WTC11 (cell line): ENCODE measurements at regions not wholly inside any gene's neighbourhood (a gene's known extent, or its start where the extent isn't known, plus 50 kb on each side); places are given as distances from the start of the nearest gene placed in this dataset.

Experiments used
- ATAC-seq: fragments of 200-7000 bp; cut with Tn5 transposase; 2 replicates; pipeline ENCODE4 v1.10.0; 2021; ENCODE audit warnings: mild to moderate bottlenecking, moderate library complexity
- CTCF ChIA-PET: fragments of 300-600 bp; sonication (Branson Sonifier 250); formaldehyde crosslinking; loops from one replicate; lab custom pipeline; 2021; ENCODE audit warnings: antibody characterized with exemption; lab: Charles Lee
- POLR2A ChIA-PET: fragments of 350-600 bp; sonication (Branson Sonifier 250); formaldehyde crosslinking; loops from one replicate; lab custom pipeline; 2021; ENCODE audit warnings: antibody characterized with exemption; lab: Charles Lee
- DNase-seq: peaks from one replicate; pipeline ENCODE4 v3.0.0; 2021; ENCODE audit warnings: low spot score
- H3K27ac Mint-ChIP-seq: 2 replicates; pipeline ENCODE4 v1.8.0; 2021; ENCODE audit warnings: mixed read lengths
- H3K27me3 Mint-ChIP-seq: 2 replicates; pipeline ENCODE4 v1.8.0; 2021; ENCODE audit warnings: low read depth, mild to moderate bottlenecking, moderate library complexity, mixed read lengths
- H3K36me3 Mint-ChIP-seq: 2 replicates; pipeline ENCODE4 v1.8.0; 2021; ENCODE audit warnings: mixed read lengths
- H3K4me1 Mint-ChIP-seq: 2 replicates; pipeline ENCODE4 v1.8.0; 2022; ENCODE audit warnings: mixed read lengths
- H3K4me3 Mint-ChIP-seq: 2 replicates; pipeline ENCODE4 v1.8.0; 2021; ENCODE audit warnings: mild to moderate bottlenecking, moderate library complexity, mixed read lengths
- H3K9me3 Mint-ChIP-seq: 2 replicates; pipeline ENCODE4 v1.8.0; 2021; ENCODE audit warnings: mixed read lengths
- ARID4B ChIP-seq: sonication (generic); formaldehyde crosslinking; IDR thresholded peaks from 2 replicates; pipeline ENCODE4 v1.8.0; 2023; ENCODE audit warnings: missing genetic modification reagents, mild to moderate bottlenecking, borderline replicate concordance
- ATF1 ChIP-seq: sonication (generic); formaldehyde crosslinking; IDR thresholded peaks from 2 replicates; pipeline ENCODE4 v1.8.1; 2023; ENCODE audit warnings: mild to moderate bottlenecking, moderate library complexity, missing genetic modification reagents
- ATF3 ChIP-seq: sonication (generic); formaldehyde crosslinking; conservative IDR thresholded peaks from 2 replicates; pipeline ENCODE4 v1.8.1; 2022; ENCODE audit warnings: mild to moderate bottlenecking, missing genetic modification reagents
- CREM ChIP-seq: sonication (generic); formaldehyde crosslinking; IDR thresholded peaks from 2 replicates; pipeline ENCODE4 v1.8.1; 2022; ENCODE audit warnings: mild to moderate bottlenecking, missing genetic modification reagents, moderate library complexity
- IRF1 ChIP-seq: sonication (generic); formaldehyde crosslinking; IDR thresholded peaks from 2 replicates; pipeline ENCODE4 v1.8.0; 2023; ENCODE audit warnings: missing genetic modification reagents
- MYBL2 ChIP-seq: sonication (generic); formaldehyde crosslinking; IDR thresholded peaks from 2 replicates; pipeline ENCODE4 v1.8.1; 2023; ENCODE audit warnings: mild to moderate bottlenecking, moderate library complexity, missing genetic modification reagents
- NFATC4 ChIP-seq: fragments of 250-450 bp; sonication (Bioruptor Pico); IDR thresholded peaks from 2 replicates; pipeline ENCODE4 v1.9.0; 2021; ENCODE audit warnings: mild to moderate bottlenecking
- NFE2L1 ChIP-seq: sonication (generic); formaldehyde crosslinking; IDR thresholded peaks from 2 replicates; pipeline ENCODE4 v1.8.1; 2023; ENCODE audit warnings: missing genetic modification reagents
- PRDM15 ChIP-seq: sonication (generic); formaldehyde crosslinking; IDR thresholded peaks from 2 replicates; pipeline ENCODE4 v1.8.0; 2022; ENCODE audit warnings: missing genetic modification reagents
- PREB ChIP-seq: sonication (generic); formaldehyde crosslinking; IDR thresholded peaks from 2 replicates; pipeline ENCODE4 v1.8.1; 2022; ENCODE audit warnings: mild to moderate bottlenecking, missing genetic modification reagents, moderate library complexity, borderline replicate concordance
- STAT6 ChIP-seq: sonication (generic); formaldehyde crosslinking; conservative IDR thresholded peaks from 2 replicates; pipeline ENCODE4 v1.8.1; 2023; ENCODE audit warnings: mild to moderate bottlenecking, low read depth, missing genetic modification reagents, moderate library complexity
- TCF7 ChIP-seq: sonication (generic); formaldehyde crosslinking; IDR thresholded peaks from 2 replicates; pipeline ENCODE4 v1.8.0; 2022; ENCODE audit warnings: mild to moderate bottlenecking, low read depth, missing genetic modification reagents, moderate library complexity
- ZBTB43 ChIP-seq: sonication (generic); formaldehyde crosslinking; IDR thresholded peaks from 2 replicates; pipeline ENCODE4 v1.8.1; 2023; ENCODE audit warnings: mild to moderate bottlenecking, missing genetic modification reagents
- ZNF281 ChIP-seq: sonication (generic); formaldehyde crosslinking; IDR thresholded peaks from 2 replicates; pipeline ENCODE4 v1.8.0; 2023; ENCODE audit warnings: mild to moderate bottlenecking, missing genetic modification reagents
- ZNF416 ChIP-seq: fragments of 250-450 bp; sonication (Bioruptor Pico); IDR thresholded peaks from 2 replicates; pipeline ENCODE4 v1.9.0; 2021; ENCODE audit warnings: mild to moderate bottlenecking, inconsistent platforms
- ZNF423 ChIP-seq: fragments of 250-450 bp; sonication (Bioruptor Pico); IDR thresholded peaks from 2 replicates; pipeline ENCODE4 v2.1.2; 2022; ENCODE audit warnings: mild to moderate bottlenecking, moderate library complexity

GRCh38 chr7:137130751-137131158, 212.8 kb downstream of the PTN start (continued):
- no peak for TF ChIP-seq ZNF416 (CRISPR knock-in tag)

GRCh38 chr7:137129025-137129424, 214.5 kb downstream of the PTN start:
- Mint-ChIP-seq H3K27me3 (no peaks in the 10 kb centered on the region), H3K27ac (no peak overlapping the region), H3K9me3 (no peaks in the 10 kb centered on the region), H3K4me1 (no peaks in the 10 kb centered on the region), H3K36me3 (no peaks in the 10 kb centered on the region), H3K4me3 (no peak overlapping the region)
- no peak for ATAC-seq
- DNase-seq, result no peak
- CTCF ChIA-PET, result no interaction called here
- POLR2A ChIA-PET, result no interaction called here
- TF ChIP-seq IRF1 (no peak), ZNF281 (CRISPR knock-in tag) (no peak), ATF1 (no peak), CREM (CRISPR knock-in tag) (no peak), ATF3 (CRISPR knock-in tag) (no peak), TCF7 (CRISPR knock-in tag) (no peak), PREB (no peak), MYBL2 (CRISPR knock-in tag) (no peak), ARID4B (CRISPR knock-in tag) (no peak), ZNF423 (CRISPR knock-in tag) (no peak), ZNF416 (CRISPR knock-in tag) (no peak), NFE2L1 (CRISPR knock-in tag) (no peak), ZBTB43 (CRISPR knock-in tag) (no peak), STAT6 (CRISPR knock-in tag) (no peak), NFATC4 (CRISPR knock-in tag) (no peak), PRDM15 (no peak)
